ENCODE measurements at regions not wholly inside any gene's neighbourhood (a gene's known extent, or its start where the extent isn't known, plus 50 kb on each side); places are given as distances from the start of the nearest gene placed in this dataset.

DNA sequence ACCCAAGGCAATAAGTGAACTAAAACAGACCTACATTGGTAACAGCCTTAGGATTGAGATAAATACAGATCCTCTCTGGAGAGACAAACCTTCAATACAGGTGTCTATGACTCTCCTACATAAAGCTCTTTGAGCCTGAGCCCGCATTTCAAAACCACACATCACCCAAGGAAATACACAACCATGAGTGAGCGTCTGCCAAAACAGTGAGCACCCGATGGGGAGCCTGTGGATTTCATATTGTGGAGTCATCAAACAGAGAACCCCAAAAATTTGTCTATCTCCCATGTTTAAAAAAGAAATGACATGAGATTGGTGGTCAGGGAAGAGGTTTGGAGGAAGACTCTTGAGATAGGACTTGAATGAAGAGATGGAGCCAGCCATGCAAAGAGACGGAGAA is 102.2 kb upstream of the LHX1 start:
- H3K4me3 ChIP-seq (ENCODE audit: low read length) = no peak overlapping the region
- H3K27me3 ChIP-seq (ENCODE audit: control insufficient read depth, low read length) = no peaks in the 10 kb centered on the region
- no peak overlapping the region for H3K4me2 ChIP-seq (ENCODE audit: low read length)
- TF ChIP-seq EZH2phosphoT487 (IDR thresholded peaks at IDR 0.05; ENCODE audit: borderline replicate concordance, low read length) = no peak
- TF ChIP-seq, protein P1, sequence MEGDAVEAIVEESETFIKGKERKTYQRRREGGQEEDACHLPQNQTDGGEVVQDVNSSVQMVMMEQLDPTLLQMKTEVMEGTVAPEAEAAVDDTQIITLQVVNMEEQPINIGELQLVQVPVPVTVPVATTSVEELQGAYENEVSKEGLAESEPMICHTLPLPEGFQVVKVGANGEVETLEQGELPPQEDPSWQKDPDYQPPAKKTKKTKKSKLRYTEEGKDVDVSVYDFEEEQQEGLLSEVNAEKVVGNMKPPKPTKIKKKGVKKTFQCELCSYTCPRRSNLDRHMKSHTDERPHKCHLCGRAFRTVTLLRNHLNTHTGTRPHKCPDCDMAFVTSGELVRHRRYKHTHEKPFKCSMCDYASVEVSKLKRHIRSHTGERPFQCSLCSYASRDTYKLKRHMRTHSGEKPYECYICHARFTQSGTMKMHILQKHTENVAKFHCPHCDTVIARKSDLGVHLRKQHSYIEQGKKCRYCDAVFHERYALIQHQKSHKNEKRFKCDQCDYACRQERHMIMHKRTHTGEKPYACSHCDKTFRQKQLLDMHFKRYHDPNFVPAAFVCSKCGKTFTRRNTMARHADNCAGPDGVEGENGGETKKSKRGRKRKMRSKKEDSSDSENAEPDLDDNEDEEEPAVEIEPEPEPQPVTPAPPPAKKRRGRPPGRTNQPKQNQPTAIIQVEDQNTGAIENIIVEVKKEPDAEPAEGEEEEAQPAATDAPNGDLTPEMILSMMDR (IDR thresholded peaks at IDR 0.05; ENCODE audit: low read depth, low read length, poor library complexity, severe bottlenecking) = no peak
- H3F3A ChIP-seq (ENCODE audit: control insufficient read depth, insufficient read depth) = no peaks in the 10 kb centered on the region
- no peaks in the 10 kb centered on the region for H3K36me3 ChIP-seq (ENCODE audit: control insufficient read depth, low read length)
- H3K4me1 ChIP-seq (ENCODE audit: control insufficient read depth, low read length) = no peaks in the 10 kb centered on the region
- no peaks in the 10 kb centered on the region for H3K9me2 ChIP-seq (replicated peaks; ENCODE audit: control insufficient read depth, low read length)
- H3K27ac ChIP-seq (ENCODE audit: low read depth, low read length) = no peak overlapping the region
- no peaks in the 10 kb centered on the region for H3K9me3 ChIP-seq (ENCODE audit: control insufficient read depth, insufficient read depth, low read length)
- no peaks in the 10 kb centered on the region for H3K79me2 ChIP-seq (ENCODE audit: control insufficient read depth, low read length)
- no peaks in the 10 kb centered on the region for H4K20me1 ChIP-seq (ENCODE audit: control insufficient read depth, insufficient read depth, low read depth, low read length)

GRCh38 chr17:36837195-36837938 is 99.9 kb upstream of the LHX1 start:
- H3K4me3 ChIP-seq (ENCODE audit: low read length) = no peak overlapping the region
- H3K27me3 ChIP-seq (ENCODE audit: control insufficient read depth, low read length) = 0 out of 2 replicates have a peak, but pooled peaks cover 3% of the 10 kb centered on the region
- H3K27ac ChIP-seq (ENCODE audit: low read depth, low read length) = no peak overlapping the region
- H3K4me1 ChIP-seq (ENCODE audit: control insufficient read depth, low read length) = no peaks in the 10 kb centered on the region
- no peaks in the 10 kb centered on the region for H3K9me3 ChIP-seq (ENCODE audit: control insufficient read depth, insufficient read depth, low read length)
- H3K4me2 ChIP-seq (ENCODE audit: low read length) = no peak overlapping the region
- no peaks in the 10 kb centered on the region for H4K20me1 ChIP-seq (ENCODE audit: control insufficient read depth, insufficient read depth, low read depth, low read length)
- H3F3A ChIP-seq (ENCODE audit: control insufficient read depth, insufficient read depth) = no peaks in the 10 kb centered on the region
- no peak for TF ChIP-seq EZH2phosphoT487 (IDR thresholded peaks at IDR 0.05; ENCODE audit: borderline replicate concordance, low read length)
- TF ChIP-seq, protein P1 (IDR thresholded peaks at IDR 0.05; ENCODE audit: low read depth, low read length, poor library complexity, severe bottlenecking) = no peak
- H3K79me2 ChIP-seq (ENCODE audit: control insufficient read depth, low read length) = no peaks in the 10 kb centered on the region
- H3K9me2 ChIP-seq (replicated peaks; ENCODE audit: control insufficient read depth, low read length) = no peaks in the 10 kb centered on the region
- H3K36me3 ChIP-seq (ENCODE audit: control insufficient read depth, low read length) = no peaks in the 10 kb centered on the region

DNA sequence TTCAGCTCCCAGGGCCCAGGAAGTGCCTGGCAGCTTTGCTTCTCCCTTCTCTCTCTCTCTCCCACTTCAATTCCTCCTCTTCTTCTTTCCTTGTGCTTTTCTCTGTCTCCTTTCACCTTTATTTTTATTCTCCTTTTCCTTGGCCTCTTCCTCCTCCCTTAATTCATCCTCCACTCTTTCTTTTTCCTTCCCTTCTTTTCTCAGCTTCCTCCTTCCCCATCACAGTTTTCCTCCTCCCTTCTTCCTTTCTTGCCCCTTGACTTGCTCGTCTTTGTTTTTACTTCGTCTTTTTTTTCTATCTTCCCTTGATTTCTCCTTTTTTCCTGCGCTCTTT is 99.4 kb upstream of the LHX1 start:
- TF ChIP-seq, protein P1 (IDR thresholded peaks at IDR 0.05; ENCODE audit: low read depth, low read length, poor library complexity, severe bottlenecking) = no peak
- TF ChIP-seq EZH2phosphoT487 (IDR thresholded peaks at IDR 0.05; ENCODE audit: borderline replicate concordance, low read length) = no peak
- no peak overlapping the region for H3K4me3 ChIP-seq (ENCODE audit: low read length)
- H3K79me2 ChIP-seq (ENCODE audit: control insufficient read depth, low read length) = no peaks in the 10 kb centered on the region
- H3K27me3 ChIP-seq (ENCODE audit: control insufficient read depth, low read length) = 0 out of 2 replicates have a peak, but pooled peaks cover 3% of the 10 kb centered on the region
- H3F3A ChIP-seq (ENCODE audit: control insufficient read depth, insufficient read depth) = no peaks in the 10 kb centered on the region
- H3K27ac ChIP-seq (ENCODE audit: low read depth, low read length) = no peak overlapping the region
- no peaks in the 10 kb centered on the region for H3K4me1 ChIP-seq (ENCODE audit: control insufficient read depth, low read length)
- no peaks in the 10 kb centered on the region for H3K9me2 ChIP-seq (replicated peaks; ENCODE audit: control insufficient read depth, low read length)
- H3K36me3 ChIP-seq (ENCODE audit: control insufficient read depth, low read length) = no peaks in the 10 kb centered on the region
- H3K4me2 ChIP-seq (ENCODE audit: low read length) = no peak overlapping the region
- H4K20me1 ChIP-seq (ENCODE audit: control insufficient read depth, insufficient read depth, low read depth, low read length) = no peaks in the 10 kb centered on the region
- no peaks in the 10 kb centered on the region for H3K9me3 ChIP-seq (ENCODE audit: control insufficient read depth, insufficient read depth, low read length)
